CMK (cell line): ENCODE measurements at regions not wholly inside any gene's neighbourhood (a gene's known extent, or its start where the extent isn't known, plus 50 kb on each side); places are given as distances from the start of the nearest gene placed in this dataset.
"Not testable (repeated sequence)": the region's sequence is repeated elsewhere in the genome, so short reads cannot be mapped to it uniquely, and the experiment has no call there.

ENCODE experiments used
- DNase-seq: peaks from one replicate; pipeline ENCODE4 v3.0.0-alpha.2; 2010; ENCODE audit warnings: low read depth

- DNase-seq = no peak
Measured at GRCh38 chr11:122199661-122200060, 83.6 kb upstream of the BLID start.

GRCh38 chr11:122198291-122198983 lies 82.4 kb upstream of the BLID start:
- DNase-seq = no peak

GRCh38 chr11:122197066-122197987 lies 81.3 kb upstream of the BLID start:
- DNase-seq = no peak

- no peak for DNase-seq
Measured at GRCh38 chr11:122195790-122196189, 79.8 kb upstream of the BLID start.

- not testable (repeated sequence) for DNase-seq
Measured at GRCh38 chr11:122193881-122194480, 78.0 kb upstream of the BLID start.

GRCh38 chr11:122193457-122193856 lies 77.4 kb upstream of the BLID start:
- DNase-seq = no peak

- DNase-seq = no peak
Measured at GRCh38 chr11:122192634-122193255, 76.7 kb upstream of the BLID start.

- no peak for DNase-seq
Measured at GRCh38 chr11:122190768-122191167, 74.8 kb upstream of the BLID start.

- DNase-seq = no peak
Measured at GRCh38 chr11:122189229-122189628, 73.2 kb upstream of the BLID start.

GRCh38 chr11:122187373-122188165 lies 71.6 kb upstream of the BLID start:
- DNase-seq = no peak

GRCh38 chr11:122186439-122187080 lies 70.5 kb upstream of the BLID start:
- no peak for DNase-seq

- no peak for DNase-seq
Measured at GRCh38 chr11:122183933-122184332, 67.9 kb upstream of the BLID start.

- DNase-seq = no peak
Measured at GRCh38 chr11:122181893-122182292, 65.9 kb upstream of the BLID start.

- DNase-seq = no peak
Measured at GRCh38 chr11:122181372-122181771, 65.4 kb upstream of the BLID start.

- DNase-seq = no peak
Measured at GRCh38 chr11:122179961-122180834, 64.2 kb upstream of the BLID start.

- DNase-seq = no peak
Measured at GRCh38 chr11:122178795-122179194, 62.8 kb upstream of the BLID start.

GRCh38 chr11:122177238-122177637 lies 61.2 kb upstream of the BLID start:
- DNase-seq = no peak

GRCh38 chr11:122176651-122177050 lies 60.6 kb upstream of the BLID start:
- no peak for DNase-seq

GRCh38 chr11:122175306-122175705 lies 59.3 kb upstream of the BLID start:
- DNase-seq = no peak

- DNase-seq = no peak
Measured at GRCh38 chr11:122173587-122173986, 57.6 kb upstream of the BLID start.
